GM10248 (cell line): ENCODE measurements at regions not wholly inside any gene's neighbourhood (a gene's known extent, or its start where the extent isn't known, plus 50 kb on each side); places are given as distances from the start of the nearest gene placed in this dataset.

Experiments used
- CTCF ChIA-PET: fragments of 300-600 bp; sonication (Branson Sonifier 250); formaldehyde crosslinking; extraction: SDS; loops from one replicate; lab custom pipeline; 2021; ENCODE audit warnings: antibody characterized with exemption; lab: Yijun Ruan, JAX
- POLR2A ChIA-PET: fragments of 350-650 bp; sonication (Branson Sonifier 250); formaldehyde crosslinking; extraction: SDS; loops from one replicate; lab custom pipeline; 2020; ENCODE audit warnings: antibody characterized with exemption; lab: Yijun Ruan, JAX
- DNase-seq: peaks from one replicate; pipeline ENCODE4 v3.0.0; 2012; ENCODE audit errors: extremely low spot score
- CTCF ChIP-seq: IDR thresholded peaks from 2 replicates; pipeline ENCODE4 v1.5.1; 2012; ENCODE audit warnings: mild to moderate bottlenecking, low read depth; ENCODE audit errors: extremely low read depth, missing control alignments, control extremely low read depth

DNA sequence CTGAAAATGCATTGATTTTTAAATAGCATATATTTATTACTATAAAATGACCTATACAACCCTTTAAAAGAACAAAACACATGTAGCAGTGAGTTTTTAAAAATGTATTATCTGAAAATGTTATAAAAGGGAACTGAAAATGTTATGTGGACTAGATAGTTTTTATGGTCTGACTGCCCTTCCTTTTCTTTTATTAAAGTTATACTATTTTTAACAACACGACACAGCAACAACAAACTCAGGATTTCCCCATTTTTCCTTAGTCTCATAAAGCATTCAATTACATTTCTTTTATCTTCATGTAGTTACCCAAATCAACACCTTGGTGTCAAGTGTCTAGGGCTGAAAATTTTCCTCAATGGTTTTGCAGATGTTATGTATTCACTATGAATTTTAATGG lies 132.8 kb upstream of the TMEFF2 start:
- CTCF ChIA-PET: no interaction called here
- POLR2A ChIA-PET: no interaction called here
- DNase-seq: no peak
- TF ChIP-seq CTCF: no peak

DNA sequence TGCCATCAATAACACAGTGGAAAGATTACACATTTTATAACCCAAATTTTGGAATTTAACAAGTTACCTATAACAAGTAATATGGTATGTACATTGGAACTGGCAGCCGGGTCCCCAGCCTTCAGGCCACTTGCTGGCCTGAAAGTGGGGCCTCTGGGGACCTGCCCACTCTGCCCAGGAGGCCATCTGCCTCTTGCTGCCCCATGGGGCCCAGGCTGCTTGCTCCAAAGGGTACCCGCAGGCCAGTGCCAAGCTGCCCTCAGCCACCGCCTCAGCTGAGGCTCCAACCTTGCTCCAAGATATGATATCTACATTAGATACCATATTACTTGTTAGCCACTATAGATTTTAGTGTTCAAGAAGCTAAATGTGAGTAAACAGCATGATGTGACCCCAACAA lies 120.8 kb upstream of the TMEFF2 start:
- TF ChIP-seq CTCF: no peak
- no peak for DNase-seq
- CTCF ChIA-PET: interaction anchor here (1.1 kb wide), 1 partner anchor 16 kb away, joined by 3 read pairs; no protein-coding TSS in a partner anchor
- POLR2A ChIA-PET: no interaction called here

- no peak for TF ChIP-seq CTCF
- DNase-seq: no peak
- ChIA-PET CTCF (interaction anchor here (1.1 kb wide), 1 partner anchor 15 kb away, joined by 3 read pairs; no protein-coding TSS in a partner anchor), POLR2A (no interaction called here)
Observed at GRCh38 chr2:192314800-192315481, 120.2 kb upstream of the TMEFF2 start.

GRCh38 chr2:192313773-192314172 lies 119.0 kb upstream of the TMEFF2 start:
- CTCF ChIA-PET: interaction anchor here (0.9 kb wide), 1 partner anchor 28 kb away, joined by 3 read pairs; no protein-coding TSS in a partner anchor
- DNase-seq: no peak
- POLR2A ChIA-PET: no interaction called here
- TF ChIP-seq CTCF: no peak

GRCh38 chr2:192311701-192312460 lies 117.1 kb upstream of the TMEFF2 start:
- DNase-seq: no peak
- ChIA-PET POLR2A (no interaction called here), CTCF (no interaction called here)
- no peak for TF ChIP-seq CTCF

- POLR2A ChIA-PET: no interaction called here
- TF ChIP-seq CTCF: no peak
- no peak for DNase-seq
- CTCF ChIA-PET: no interaction called here
Observed at GRCh38 chr2:192307530-192307929, 112.8 kb upstream of the TMEFF2 start.
